ENCODE measurements at regions not wholly inside any gene's neighbourhood (a gene's known extent, or its start where the extent isn't known, plus 50 kb on each side); places are given as distances from the start of the nearest gene placed in this dataset.

DNA sequence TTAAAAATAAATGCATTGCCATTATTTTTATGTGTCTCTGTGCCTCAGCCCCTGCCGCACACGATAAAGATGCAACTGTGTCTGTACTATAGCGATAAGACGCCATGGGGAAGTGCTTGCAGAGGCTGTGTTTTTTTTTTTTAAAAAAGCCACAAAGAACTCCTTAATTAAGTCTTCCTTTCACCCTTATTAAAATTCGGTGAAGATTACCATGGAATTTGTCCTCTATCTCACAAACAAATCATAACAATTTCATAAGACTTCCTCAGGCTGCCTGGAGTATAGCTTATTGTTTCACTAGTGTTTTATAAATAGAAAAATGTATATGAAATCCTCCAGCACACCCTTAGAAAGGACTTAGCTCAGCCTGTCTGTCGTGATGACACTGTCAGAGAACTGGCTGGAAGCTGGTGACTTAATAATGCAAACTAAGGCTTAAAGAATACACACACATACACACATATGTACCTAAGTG lies 374.8 kb upstream of the SLCO3A1 start:
- CTCF ChIA-PET (ENCODE audit: low intra/inter-chr PET ratio, low total read pairs): no interaction called here
- no peaks in the 10 kb centered on the region for H3K9me3 ChIP-seq (ENCODE audit: low read length)
- in situ Hi-C loops (cut with HindIII; ENCODE audit: extremely low pct_ligation_motif_present, low pct_unique_long_range_greater_than_20kb): no loop called here
- no TSS peak for BruUV-seq (replicated peaks)
- ATAC-seq (no peak), DNase-seq (ENCODE audit: low spot score) (no peak), FAIRE-seq (no peak)
- intact Hi-C loops (cut with micrococcal nuclease; ENCODE audit: unreplicated experiment): no loop called here
- H3K4me3 ChIP-seq (replicated peaks in 1 of 3; ENCODE audit: insufficient read depth in 1 of 3, low read depth in 2 of 3, low read length in 3 of 3): no peak overlapping the region
- no peaks in the 10 kb centered on the region for H3K36me3 ChIP-seq (replicated peaks in 1 of 2; ENCODE audit: control insufficient read depth in 1 of 2, insufficient read depth in 2 of 2, low read length in 2 of 2)
- no peaks in the 10 kb centered on the region for H3K79me2 ChIP-seq (ENCODE audit: insufficient read depth, low read length)
- H3K4me2 ChIP-seq (ENCODE audit: low read depth, low read length): no peak overlapping the region
- H3K9ac ChIP-seq (ENCODE audit: insufficient read depth, low read depth, low read length): no peak overlapping the region
- H4K20me1 ChIP-seq (ENCODE audit: insufficient read depth, low read length): no peaks in the 10 kb centered on the region
- H3K4me1 ChIP-seq (ENCODE audit: insufficient read depth, low read length): no peaks in the 10 kb centered on the region
- no peak overlapping the region for H3K27ac ChIP-seq (ENCODE audit: extremely low read length, insufficient read depth, low read length)
- TF ChIP-seq ZFP90 (CRISPR knock-in tag; IDR thresholded peaks at IDR 0.05; ENCODE audit: borderline replicate concordance) (no peak), DNMT3B (CRISPR knock-in tag; conservative IDR thresholded peaks at IDR 0.05) (no peak), ZBTB40 (IDR thresholded peaks at IDR 0.05) (no peak), ZBTB40 (CRISPR knock-in tag; IDR thresholded peaks at IDR 0.05) (no peak), HES4 (CRISPR knock-in tag; IDR thresholded peaks at IDR 0.05; ENCODE audit: borderline replicate concordance) (no peak), MXI1 (IDR thresholded peaks at IDR 0.05; ENCODE audit: borderline replicate concordance, low read depth, low read length) (no peak), REPIN1 (CRISPR knock-in tag; IDR thresholded peaks at IDR 0.05; ENCODE audit: borderline replicate concordance, low read depth) (no peak)
- TF ChIP-seq, protein P1, sequence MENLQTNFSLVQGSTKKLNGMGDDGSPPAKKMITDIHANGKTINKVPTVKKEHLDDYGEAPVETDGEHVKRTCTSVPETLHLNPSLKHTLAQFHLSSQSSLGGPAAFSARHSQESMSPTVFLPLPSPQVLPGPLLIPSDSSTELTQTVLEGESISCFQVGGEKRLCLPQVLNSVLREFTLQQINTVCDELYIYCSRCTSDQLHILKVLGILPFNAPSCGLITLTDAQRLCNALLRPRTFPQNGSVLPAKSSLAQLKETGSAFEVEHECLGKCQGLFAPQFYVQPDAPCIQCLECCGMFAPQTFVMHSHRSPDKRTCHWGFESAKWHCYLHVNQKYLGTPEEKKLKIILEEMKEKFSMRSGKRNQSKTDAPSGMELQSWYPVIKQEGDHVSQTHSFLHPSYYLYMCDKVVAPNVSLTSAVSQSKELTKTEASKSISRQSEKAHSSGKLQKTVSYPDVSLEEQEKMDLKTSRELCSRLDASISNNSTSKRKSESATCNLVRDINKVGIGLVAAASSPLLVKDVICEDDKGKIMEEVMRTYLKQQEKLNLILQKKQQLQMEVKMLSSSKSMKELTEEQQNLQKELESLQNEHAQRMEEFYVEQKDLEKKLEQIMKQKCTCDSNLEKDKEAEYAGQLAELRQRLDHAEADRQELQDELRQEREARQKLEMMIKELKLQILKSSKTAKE (CRISPR knock-in tag; IDR thresholded peaks at IDR 0.05; ENCODE audit: borderline replicate concordance): no peak
- WGBS (ENCODE audit: low lambda C conversion rate): 52% methylated on average over 6 of the region's 6 CpGs
- no peaks in the 10 kb centered on the region for H3K27me3 ChIP-seq (ENCODE audit: control insufficient read depth in 1 of 2, insufficient read depth in 2 of 2, low read length in 2 of 2)
- no peak overlapping the region for H2AFZ ChIP-seq (ENCODE audit: low read length)
- POLR2A ChIA-PET: interaction anchor here (0.7 kb wide), 1 partner anchor 35 kb away, joined by 3 read pairs; no protein-coding TSS in a partner anchor

All from HepG2 (cell line).